RWPE1 (cell line): ENCODE measurements at regions not wholly inside any gene's neighbourhood (a gene's known extent, or its start where the extent isn't known, plus 50 kb on each side); places are given as distances from the start of the nearest gene placed in this dataset.

Experiments
- CTCF ChIA-PET: fragments of 350-600 bp; sonication (Branson Sonifier 250); formaldehyde crosslinking; extraction: SDS; loops from one replicate; lab custom pipeline; 2021; lab: Yijun Ruan, JAX
- POLR2A ChIA-PET: fragments of 400-600 bp; formaldehyde crosslinking; extraction: SDS; loops from one replicate; lab custom pipeline; 2020; ENCODE audit warnings: antibody characterized with exemption; ENCODE audit not compliant: low non-redundant PET; lab: Yijun Ruan, JAX
- DNase-seq: peaks from one replicate; pipeline ENCODE4 v3.0.0; 2012; ENCODE audit warnings: low spot score
- H3K27ac ChIP-seq: fragments of 450-650 bp; 2 replicates; pipeline ENCODE4 v1.5.1; 2017
- TF ChIP-seq, protein P1 (sequence below): fragments of 450-650 bp; conservative IDR thresholded peaks from 2 replicates; pipeline ENCODE4 v1.5.1; 2017; ENCODE audit warnings: low read depth, mild to moderate bottlenecking

DNA sequence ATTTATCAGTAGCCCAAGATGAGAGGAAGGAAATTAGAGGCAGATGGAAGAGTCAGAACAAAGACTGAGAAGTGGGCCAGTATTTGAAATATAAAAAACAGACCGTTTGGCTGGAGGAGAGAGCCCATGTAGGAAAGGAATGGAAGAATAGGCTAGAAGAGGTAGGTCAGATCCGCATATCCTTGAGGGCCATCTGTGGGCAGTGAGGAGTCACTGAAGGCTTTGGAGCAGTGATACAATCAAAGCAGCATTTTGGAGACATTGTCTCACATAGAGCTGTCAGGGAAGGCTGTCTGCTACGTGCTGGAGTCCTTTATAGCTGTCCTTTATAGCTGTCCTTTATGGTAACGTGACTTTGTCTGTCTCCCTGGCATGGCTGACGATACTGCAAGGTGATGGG is 92.0 kb upstream of the VEPH1 start:
- ChIA-PET CTCF (interaction anchor here (1.5 kb wide), 1 partner anchor 12 kb away, joined by 6 read pairs; no protein-coding TSS in a partner anchor), POLR2A (no interaction called here)
- DNase-seq: no peak
- TF ChIP-seq, protein P1, sequence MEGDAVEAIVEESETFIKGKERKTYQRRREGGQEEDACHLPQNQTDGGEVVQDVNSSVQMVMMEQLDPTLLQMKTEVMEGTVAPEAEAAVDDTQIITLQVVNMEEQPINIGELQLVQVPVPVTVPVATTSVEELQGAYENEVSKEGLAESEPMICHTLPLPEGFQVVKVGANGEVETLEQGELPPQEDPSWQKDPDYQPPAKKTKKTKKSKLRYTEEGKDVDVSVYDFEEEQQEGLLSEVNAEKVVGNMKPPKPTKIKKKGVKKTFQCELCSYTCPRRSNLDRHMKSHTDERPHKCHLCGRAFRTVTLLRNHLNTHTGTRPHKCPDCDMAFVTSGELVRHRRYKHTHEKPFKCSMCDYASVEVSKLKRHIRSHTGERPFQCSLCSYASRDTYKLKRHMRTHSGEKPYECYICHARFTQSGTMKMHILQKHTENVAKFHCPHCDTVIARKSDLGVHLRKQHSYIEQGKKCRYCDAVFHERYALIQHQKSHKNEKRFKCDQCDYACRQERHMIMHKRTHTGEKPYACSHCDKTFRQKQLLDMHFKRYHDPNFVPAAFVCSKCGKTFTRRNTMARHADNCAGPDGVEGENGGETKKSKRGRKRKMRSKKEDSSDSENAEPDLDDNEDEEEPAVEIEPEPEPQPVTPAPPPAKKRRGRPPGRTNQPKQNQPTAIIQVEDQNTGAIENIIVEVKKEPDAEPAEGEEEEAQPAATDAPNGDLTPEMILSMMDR: no peak
- no peak overlapping the region for H3K27ac ChIP-seq

GRCh38 chr3:157594413-157594812 is 91.2 kb upstream of the VEPH1 start:
- TF ChIP-seq, protein P1: no peak
- DNase-seq: no peak
- no peak overlapping the region for H3K27ac ChIP-seq
- CTCF ChIA-PET: no interaction called here
- POLR2A ChIA-PET: no interaction called here

DNA sequence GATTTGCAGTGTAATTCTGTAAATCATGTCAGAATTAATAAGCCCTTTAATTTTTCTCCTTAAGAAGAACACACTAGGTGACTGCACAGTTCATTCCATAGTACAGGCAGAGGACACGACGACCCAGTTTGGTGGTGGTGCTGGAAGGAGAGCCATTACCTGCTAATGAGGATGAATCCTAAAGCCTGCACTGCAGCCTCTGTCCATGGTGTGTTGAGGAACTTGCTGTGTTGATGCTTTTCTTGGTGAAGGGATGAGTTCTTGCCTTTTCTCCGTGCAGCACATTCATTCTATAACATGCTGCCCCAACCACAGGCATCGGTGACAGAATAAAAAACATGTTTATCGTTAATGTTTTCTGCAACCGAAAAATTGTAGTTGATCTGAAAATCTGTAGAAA is 89.6 kb upstream of the VEPH1 start:
- CTCF ChIA-PET: interaction anchor here (0.6 kb wide), 1 partner anchor 16 kb away, joined by 3 read pairs; no protein-coding TSS in a partner anchor
- H3K27ac ChIP-seq: no peak overlapping the region
- POLR2A ChIA-PET: no interaction called here
- TF ChIP-seq, protein P1: no peak
- no peak for DNase-seq

DNA sequence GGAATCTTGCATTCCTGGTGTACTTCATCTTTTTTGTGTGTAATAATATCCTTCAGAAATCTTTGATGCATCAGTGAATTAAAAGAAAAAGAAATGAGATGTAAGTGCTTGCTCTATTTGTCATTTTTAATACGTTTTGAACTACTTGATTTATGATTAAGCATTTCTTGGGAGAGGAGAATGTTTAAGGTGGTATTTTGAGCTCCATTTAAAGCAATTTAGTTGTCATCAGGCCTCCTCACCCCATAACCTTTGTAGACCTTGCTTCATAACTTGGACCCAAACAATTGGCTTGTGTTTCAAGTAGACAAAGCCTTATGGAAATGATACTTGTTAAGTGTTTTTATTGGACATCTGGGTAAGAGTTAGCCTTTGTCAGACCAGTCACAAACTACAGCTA is 87.1 kb upstream of the VEPH1 start:
- POLR2A ChIA-PET: no interaction called here
- TF ChIP-seq, protein P1: no peak
- CTCF ChIA-PET: no interaction called here
- no peak for DNase-seq
- H3K27ac ChIP-seq: no peak overlapping the region

DNA sequence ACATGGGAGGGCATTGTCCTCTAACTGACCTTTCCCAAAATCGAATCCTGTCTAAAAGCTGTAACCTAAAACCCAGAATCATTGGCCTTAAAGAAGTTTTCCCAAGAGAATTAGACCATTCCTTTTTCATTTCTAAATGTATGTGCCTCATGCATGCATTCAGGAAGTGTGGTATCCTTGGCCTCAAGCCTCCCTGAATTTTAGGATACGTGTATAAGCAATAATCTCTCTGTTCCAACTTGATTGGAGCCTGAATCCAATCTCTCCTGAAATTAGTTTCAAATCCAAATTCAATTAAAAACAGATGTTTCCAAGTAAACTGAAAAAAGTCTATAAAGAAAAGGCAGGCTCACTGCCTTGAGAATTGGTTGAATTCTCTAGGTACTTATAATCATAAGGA is 86.0 kb upstream of the VEPH1 start:
- ChIA-PET CTCF (no interaction called here), POLR2A (no interaction called here)
- no peak overlapping the region for H3K27ac ChIP-seq
- TF ChIP-seq, protein P1: no peak
- no peak for DNase-seq

GRCh38 chr3:157588386-157589060 is 85.3 kb upstream of the VEPH1 start:
- CTCF ChIA-PET: no interaction called here
- no peak for DNase-seq
- TF ChIP-seq, protein P1: no peak
- POLR2A ChIA-PET: no interaction called here
- no peak overlapping the region for H3K27ac ChIP-seq
